Vagina (tissue), 2 donors: ENCODE measurements at regions not wholly inside any gene's neighbourhood (a gene's known extent, or its start where the extent isn't known, plus 50 kb on each side); places are given as distances from the start of the nearest gene placed in this dataset.

ENCODE experiments used
- DNase-seq, 2 donors: peaks; one replicate each; pipeline ENCODE4 v3.0.0-alpha.2; 2017; ENCODE audit errors: extremely low spot score in 2 of 2
- H3K27ac ChIP-seq: fragments of 200-600 bp; sonication (generic); one replicate; pipeline ENCODE4 v1.5.1; 2019
- H3K27me3 ChIP-seq: fragments of 200-600 bp; sonication (generic); one replicate; pipeline ENCODE4 v1.5.1; 2019
- H3K36me3 ChIP-seq, 2 donors: fragments of 200-600 bp; sonication (generic); one replicate each; pipeline ENCODE4 v1.5.1; 2017 to 2019
- H3K4me1 ChIP-seq: fragments of 200-600 bp; sonication (generic); one replicate; pipeline ENCODE4 v1.5.1; 2019
- H3K4me3 ChIP-seq, 2 donors: fragments of 200-600 bp; sonication (generic); 1 replicate in 1 of 2; 2 replicates in 1 of 2; pipeline ENCODE4 v1.5.1; 2016 to 2019
- H3K9me3 ChIP-seq: fragments of 200-600 bp; sonication (generic); one replicate; pipeline ENCODE4 v1.5.1; 2019
- CTCF ChIP-seq, 3 experiments: fragments of 450-650 bp in 2 of 3; fragments of 200-600 bp in 1 of 3; sonication (generic) in 1 of 3; IDR thresholded peaks; one replicate each; pipeline ENCODE4 v1.5.1; 2017 to 2019; ENCODE audit warnings: antibody characterized with exemption in 3 of 3, mild to moderate bottlenecking in 2 of 3, moderate library complexity in 2 of 3
- POLR2A ChIP-seq, 2 donors: fragments of 450-650 bp; IDR thresholded peaks; one replicate each; pipeline ENCODE4 v1.6.1; 2017; ENCODE audit warnings: antibody characterized with exemption in 2 of 2, mild to moderate bottlenecking in 2 of 2, moderate library complexity in 2 of 2
- POLR2AphosphoS5 ChIP-seq, 2 donors: sonication (generic); formaldehyde crosslinking; IDR thresholded peaks; one replicate each; pipeline ENCODE4 v1.9.0; 2017; ENCODE audit warnings: antibody characterized with exemption in 2 of 2, mild to moderate bottlenecking in 2 of 2, low read depth in 1 of 2; ENCODE audit not compliant: insufficient read depth in 1 of 2
- intact Hi-C: fragments of 100-400 bp; cut with DNase I; formaldehyde crosslinking; loops from one replicate; pipeline ENCODE4 v1.15.1; 2023

GRCh38 chr2:59385971-59386370, 1144.8 kb upstream of the FANCL start:
- Histone ChIP-seq H3K4me1 (no peaks in the 10 kb centered on the region), H3K36me3 (no peaks in the 10 kb centered on the region), H3K4me3 (no peak overlapping the region), H3K27ac (no peak overlapping the region), H3K9me3 (no peaks in the 10 kb centered on the region), H3K27me3 (no peaks in the 10 kb centered on the region)
- DNase-seq: no peak
- intact Hi-C loops: no loop called here
- TF ChIP-seq POLR2A (IDR thresholded peaks at IDR 0.05): no peak

- no peaks in the 10 kb centered on the region for H3K36me3 ChIP-seq
- DNase-seq: no peak
- H3K27me3 ChIP-seq: no peaks in the 10 kb centered on the region
- H3K27ac ChIP-seq: no peak overlapping the region
- no peak overlapping the region for H3K4me3 ChIP-seq
- H3K4me1 ChIP-seq: no peaks in the 10 kb centered on the region
- no peaks in the 10 kb centered on the region for H3K9me3 ChIP-seq
- no peak for TF ChIP-seq POLR2A (IDR thresholded peaks at IDR 0.05)
- intact Hi-C loops: no loop called here
Measured at GRCh38 chr2:59383473-59383872, 1142.3 kb upstream of the FANCL start.

GRCh38 chr2:59378127-59378526, 1137.0 kb upstream of the FANCL start:
- Histone ChIP-seq H3K9me3 (no peaks in the 10 kb centered on the region), H3K4me3 (no peak overlapping the region), H3K4me1 (no peaks in the 10 kb centered on the region), H3K27ac (no peak overlapping the region), H3K27me3 (no peaks in the 10 kb centered on the region), H3K36me3 (no peaks in the 10 kb centered on the region)
- DNase-seq: no peak
- intact Hi-C loops: no loop called here
- TF ChIP-seq POLR2AphosphoS5 (IDR thresholded peaks at IDR 0.05; ENCODE audit: insufficient read depth in 1 of 2, low read depth in 1 of 2) (no peak), POLR2A (IDR thresholded peaks at IDR 0.05) (no peak), CTCF (IDR thresholded peaks at IDR 0.05) (no peak)

GRCh38 chr2:59366288-59366687, 1125.2 kb upstream of the FANCL start:
- intact Hi-C loops: no loop called here
- no peaks in the 10 kb centered on the region for H3K27me3 ChIP-seq
- no peak for TF ChIP-seq POLR2AphosphoS5 (IDR thresholded peaks at IDR 0.05; ENCODE audit: insufficient read depth in 1 of 2, low read depth in 1 of 2)
- TF ChIP-seq CTCF (IDR thresholded peaks at IDR 0.05): no peak
- no peak for TF ChIP-seq POLR2A (IDR thresholded peaks at IDR 0.05)
- H3K36me3 ChIP-seq: no peaks in the 10 kb centered on the region
- H3K4me1 ChIP-seq: no peaks in the 10 kb centered on the region
- no peak for DNase-seq
- no peak overlapping the region for H3K4me3 ChIP-seq
- H3K9me3 ChIP-seq: no peaks in the 10 kb centered on the region
- no peak overlapping the region for H3K27ac ChIP-seq

- H3K27ac ChIP-seq: no peak overlapping the region
- H3K9me3 ChIP-seq: no peaks in the 10 kb centered on the region
- H3K36me3 ChIP-seq: no peaks in the 10 kb centered on the region
- no peak overlapping the region for H3K4me3 ChIP-seq
- DNase-seq: no peak
- H3K4me1 ChIP-seq: no peaks in the 10 kb centered on the region
- no peaks in the 10 kb centered on the region for H3K27me3 ChIP-seq
- intact Hi-C loops: no loop called here
- TF ChIP-seq POLR2AphosphoS5 (IDR thresholded peaks at IDR 0.05; ENCODE audit: insufficient read depth in 1 of 2, low read depth in 1 of 2) (no peak), POLR2A (IDR thresholded peaks at IDR 0.05) (no peak), CTCF (IDR thresholded peaks at IDR 0.05) (no peak)
Measured at GRCh38 chr2:59354498-59354897, 1113.4 kb upstream of the FANCL start.

- H3K36me3 ChIP-seq: no peaks in the 10 kb centered on the region
- no peaks in the 10 kb centered on the region for H3K9me3 ChIP-seq
- no peak overlapping the region for H3K4me3 ChIP-seq
- no peaks in the 10 kb centered on the region for H3K4me1 ChIP-seq
- H3K27ac ChIP-seq: no peak overlapping the region
- H3K27me3 ChIP-seq: no peaks in the 10 kb centered on the region
- no peak for DNase-seq
- TF ChIP-seq CTCF (IDR thresholded peaks at IDR 0.05) (no peak), POLR2AphosphoS5 (IDR thresholded peaks at IDR 0.05; ENCODE audit: insufficient read depth in 1 of 2, low read depth in 1 of 2) (no peak), POLR2A (IDR thresholded peaks at IDR 0.05) (no peak)
- intact Hi-C loops: no loop called here
Measured at GRCh38 chr2:59353306-59353921, 1112.3 kb upstream of the FANCL start.
